Activated CD8-positive, alpha-beta T cell treated with anti-CD3 and anti-CD28 coated beads for 36 hours (primary cell): ENCODE measurements at regions not wholly inside any gene's neighbourhood (a gene's known extent, or its start where the extent isn't known, plus 50 kb on each side); places are given as distances from the start of the nearest gene placed in this dataset.

Source experiments
- ATAC-seq: fragments of 200-7000 bp; cut with Tn5 transposase; one replicate; pipeline ENCODE4 v1.10.0; 2021; ENCODE audit warnings: mild to moderate bottlenecking, moderate library complexity
- CTCF ChIA-PET: fragments of 350-600 bp; sonication (Branson Sonifier 250); formaldehyde crosslinking; loops from one replicate; lab custom pipeline; 2021; ENCODE audit warnings: antibody characterized with exemption; lab: Charles Lee
- POLR2A ChIA-PET: fragments of 350-600 bp; sonication (Branson Sonifier 250); formaldehyde crosslinking; loops from one replicate; lab custom pipeline; 2021; ENCODE audit warnings: antibody characterized with exemption; lab: Charles Lee
- DNase-seq: peaks from one replicate; pipeline ENCODE4 v3.0.0-alpha.2; 2020
- H3K27ac Mint-ChIP-seq: one replicate; pipeline ENCODE4 v1.8.0; 2021; ENCODE audit warnings: mild to moderate bottlenecking, mixed read lengths
- H3K27me3 Mint-ChIP-seq: one replicate; pipeline ENCODE4 v1.8.0; 2021; ENCODE audit warnings: mixed read lengths
- H3K36me3 Mint-ChIP-seq: one replicate; pipeline ENCODE4 v1.8.0; 2021; ENCODE audit warnings: low read depth, mixed read lengths
- H3K4me1 Mint-ChIP-seq: one replicate; pipeline ENCODE4 v1.8.0; 2021; ENCODE audit warnings: low read depth, mixed read lengths
- H3K4me3 Mint-ChIP-seq: one replicate; pipeline ENCODE4 v1.8.0; 2021; ENCODE audit warnings: mild to moderate bottlenecking, moderate library complexity, mixed read lengths
- H3K9me3 Mint-ChIP-seq: one replicate; pipeline ENCODE4 v1.8.0; 2021; ENCODE audit warnings: mixed read lengths
- intact Hi-C: fragments of 100-400 bp; cut with micrococcal nuclease; formaldehyde crosslinking; loops from one replicate; pipeline ENCODE4 v1.10.0; 2022
- TF ChIP-seq, protein P1 (sequence below): fragments of 200-600 bp; IDR thresholded peaks from one replicate; pipeline ENCODE4 v1.8.0; 2022; ENCODE audit warnings: antibody characterized with exemption, mild to moderate bottlenecking

DNA sequence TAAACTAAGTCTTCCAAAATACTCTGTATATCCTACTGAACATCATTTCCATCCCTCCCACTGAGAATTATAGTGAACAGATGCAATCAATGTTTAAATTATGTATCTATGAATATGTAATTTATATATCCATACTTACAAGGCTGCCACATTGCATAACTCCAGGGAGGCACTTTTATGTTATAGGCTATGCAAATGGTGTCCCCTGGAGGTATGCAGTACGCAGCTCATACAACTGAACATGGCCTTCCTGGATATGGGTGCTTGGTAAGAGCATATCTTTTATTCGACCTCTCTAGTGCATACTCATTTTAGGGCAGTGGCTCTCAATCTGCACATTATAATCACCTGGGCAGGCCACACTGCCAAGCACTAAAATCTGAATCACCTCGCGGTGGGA, 127.3 kb downstream of the BANF2 start:
- POLR2A ChIA-PET: no interaction called here
- TF ChIP-seq, protein P1, sequence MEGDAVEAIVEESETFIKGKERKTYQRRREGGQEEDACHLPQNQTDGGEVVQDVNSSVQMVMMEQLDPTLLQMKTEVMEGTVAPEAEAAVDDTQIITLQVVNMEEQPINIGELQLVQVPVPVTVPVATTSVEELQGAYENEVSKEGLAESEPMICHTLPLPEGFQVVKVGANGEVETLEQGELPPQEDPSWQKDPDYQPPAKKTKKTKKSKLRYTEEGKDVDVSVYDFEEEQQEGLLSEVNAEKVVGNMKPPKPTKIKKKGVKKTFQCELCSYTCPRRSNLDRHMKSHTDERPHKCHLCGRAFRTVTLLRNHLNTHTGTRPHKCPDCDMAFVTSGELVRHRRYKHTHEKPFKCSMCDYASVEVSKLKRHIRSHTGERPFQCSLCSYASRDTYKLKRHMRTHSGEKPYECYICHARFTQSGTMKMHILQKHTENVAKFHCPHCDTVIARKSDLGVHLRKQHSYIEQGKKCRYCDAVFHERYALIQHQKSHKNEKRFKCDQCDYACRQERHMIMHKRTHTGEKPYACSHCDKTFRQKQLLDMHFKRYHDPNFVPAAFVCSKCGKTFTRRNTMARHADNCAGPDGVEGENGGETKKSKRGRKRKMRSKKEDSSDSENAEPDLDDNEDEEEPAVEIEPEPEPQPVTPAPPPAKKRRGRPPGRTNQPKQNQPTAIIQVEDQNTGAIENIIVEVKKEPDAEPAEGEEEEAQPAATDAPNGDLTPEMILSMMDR: no peak
- ATAC-seq: no peak
- Mint-ChIP-seq H3K9me3 (no peaks in the 10 kb centered on the region), H3K4me1 (peaks cover 13% of the 10 kb centered on the region), H3K27ac (no peak overlapping the region), H3K4me3 (no peak overlapping the region), H3K27me3 (no peaks in the 10 kb centered on the region), H3K36me3 (no peaks in the 10 kb centered on the region)
- CTCF ChIA-PET: no interaction called here
- intact Hi-C loops: no loop called here
- DNase-seq: no peak

DNA sequence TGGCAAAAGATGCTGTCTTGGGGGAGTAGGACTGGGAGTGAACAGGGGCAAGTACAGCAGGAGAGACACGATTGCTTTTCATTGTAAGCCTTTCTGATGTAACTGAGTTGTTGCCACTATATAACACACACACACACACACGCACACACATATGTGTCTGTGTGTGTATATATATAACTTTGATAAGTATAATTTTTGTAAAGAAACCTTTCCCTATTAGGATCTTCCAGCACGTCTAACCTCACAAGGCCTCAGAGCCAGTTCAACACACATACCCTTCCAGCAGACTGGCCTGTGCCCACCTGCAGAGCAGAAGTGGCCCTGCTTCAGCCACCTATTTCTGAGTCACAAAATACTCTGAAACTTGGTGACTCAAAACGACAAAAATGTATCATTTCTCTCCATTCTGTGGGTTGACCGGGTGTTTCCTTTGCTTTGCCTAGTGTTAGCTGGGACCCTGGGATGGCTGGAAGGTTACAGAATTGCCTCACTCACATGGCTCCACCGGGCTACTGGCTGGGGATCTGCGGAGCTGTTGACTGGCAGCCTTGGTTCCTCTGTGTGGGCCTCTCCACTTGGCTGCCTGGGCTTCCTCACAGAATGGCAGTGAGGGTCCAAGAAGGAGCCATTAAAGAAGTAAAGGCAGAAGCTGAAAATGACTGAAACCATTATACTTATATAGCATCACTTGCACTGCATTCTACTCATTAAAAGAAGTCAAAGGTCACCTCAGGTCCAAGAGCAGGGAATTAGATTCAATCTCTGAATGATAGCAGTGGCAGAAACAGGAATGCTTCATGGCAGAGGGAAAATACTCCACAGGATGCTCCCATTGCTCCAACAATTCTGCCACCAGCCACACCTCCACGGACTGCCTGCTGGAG, 126.4 kb downstream of the BANF2 start:
- peak overlapping the region; percentile 23 for H3K27ac Mint-ChIP-seq
- H3K36me3 Mint-ChIP-seq: no peaks in the 10 kb centered on the region
- ATAC-seq (peak; percentile 88), DNase-seq (peak; percentile 62)
- ChIA-PET CTCF (no interaction called here), POLR2A (no interaction called here)
- TF ChIP-seq, protein P1: no peak
- H3K27me3 Mint-ChIP-seq: no peaks in the 10 kb centered on the region
- intact Hi-C loops: no loop called here
- peaks cover 13% of the 10 kb centered on the region for H3K4me1 Mint-ChIP-seq
- no peaks in the 10 kb centered on the region for H3K9me3 Mint-ChIP-seq
- H3K4me3 Mint-ChIP-seq: no peak overlapping the region

DNA sequence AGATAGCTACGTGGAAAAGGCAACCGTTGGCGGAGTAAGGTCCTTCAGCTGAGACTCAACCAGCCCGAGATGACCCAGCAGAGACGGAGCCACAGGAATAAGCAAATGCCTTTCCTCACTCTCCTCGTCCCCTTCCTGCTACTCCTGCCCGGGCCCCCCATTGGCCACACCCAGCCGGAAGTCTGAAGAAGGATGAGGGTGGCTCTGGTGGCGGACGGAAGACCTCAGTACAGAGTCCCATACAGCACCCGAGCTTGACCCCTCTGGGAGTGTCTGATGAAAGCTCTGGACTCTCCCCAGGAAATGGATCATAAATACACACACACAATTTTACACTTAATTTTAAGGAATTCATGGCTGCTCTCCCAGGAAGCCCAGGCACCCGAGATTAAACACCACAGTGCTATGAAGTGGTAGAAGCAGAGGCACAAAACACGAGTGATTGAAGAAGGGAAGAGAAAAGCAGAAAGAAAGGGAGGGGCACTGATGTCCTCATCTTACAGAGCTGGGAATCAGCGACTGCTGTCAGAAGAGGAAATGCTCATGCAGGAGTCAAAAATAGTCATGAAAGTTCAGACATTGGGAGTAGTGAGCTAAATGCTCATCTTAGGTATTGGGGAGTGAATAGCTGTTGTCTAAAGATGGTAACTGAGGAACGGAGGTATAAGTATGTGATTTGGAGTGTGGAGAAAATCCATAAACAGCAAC, 125.6 kb downstream of the BANF2 start:
- Mint-ChIP-seq H3K36me3 (no peaks in the 10 kb centered on the region), H3K4me3 (no peak overlapping the region), H3K4me1 (peaks cover 13% of the 10 kb centered on the region), H3K27ac (no peak overlapping the region), H3K9me3 (no peaks in the 10 kb centered on the region), H3K27me3 (no peaks in the 10 kb centered on the region)
- ChIA-PET CTCF (no interaction called here), POLR2A (no interaction called here)
- DNase-seq (no peak), ATAC-seq (no peak)
- TF ChIP-seq, protein P1: no peak
- intact Hi-C loops: no loop called here

DNA sequence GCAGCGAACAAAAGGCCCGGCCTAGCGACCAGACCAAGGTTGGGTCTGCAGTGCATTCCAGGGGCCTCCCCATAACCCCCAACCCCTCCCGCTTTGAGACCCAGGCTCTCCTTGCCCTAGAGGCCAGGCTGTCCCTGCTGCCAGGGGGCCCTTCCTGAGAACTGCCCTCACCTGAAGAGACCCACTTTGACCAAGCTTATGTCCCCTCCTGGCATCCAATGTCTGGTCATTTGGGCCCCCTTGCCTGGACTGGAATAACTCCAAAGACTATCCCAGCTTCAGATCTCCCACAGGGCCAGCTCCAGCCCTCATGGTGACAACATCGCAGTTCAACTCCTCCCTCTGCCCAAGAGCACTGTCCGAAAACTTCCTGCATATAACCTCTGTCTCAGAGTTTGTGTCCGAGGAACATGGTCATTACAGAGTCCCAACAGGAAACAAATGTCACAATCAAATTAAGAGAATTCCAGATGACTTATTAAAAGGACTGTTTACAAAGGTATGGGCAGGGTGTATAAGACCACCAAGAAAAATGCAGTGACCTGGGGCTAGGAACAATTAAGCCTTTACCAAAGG, 125.0 kb downstream of the BANF2 start:
- intact Hi-C loops: no loop called here
- CTCF ChIA-PET: no interaction called here

More for the DNA sequence above, 125.0 kb downstream of the BANF2 start:
- H3K4me3 Mint-ChIP-seq: no peak overlapping the region
- H3K36me3 Mint-ChIP-seq: no peaks in the 10 kb centered on the region
- H3K4me1 Mint-ChIP-seq: peaks cover 13% of the 10 kb centered on the region
- no peak overlapping the region for H3K27ac Mint-ChIP-seq
- DNase-seq (no peak), ATAC-seq (no peak)
- no peaks in the 10 kb centered on the region for H3K9me3 Mint-ChIP-seq
- POLR2A ChIA-PET: no interaction called here
- TF ChIP-seq, protein P1: no peak
- H3K27me3 Mint-ChIP-seq: no peaks in the 10 kb centered on the region
